HG03108 (cell line): ENCODE measurements at regions not wholly inside any gene's neighbourhood (a gene's known extent, or its start where the extent isn't known, plus 50 kb on each side); places are given as distances from the start of the nearest gene placed in this dataset.

Experiments
- ATAC-seq: cut with Tn5 transposase; IDR thresholded peaks from one replicate; pipeline ENCODE4 v1.9.1; 2021; ENCODE audit warnings: moderate library complexity; ENCODE audit not compliant: unreplicated experiment

- ATAC-seq = no peak
Observed at GRCh38 chr6:147855803-147856482, 347.5 kb downstream of the SAMD5 start.

GRCh38 chr6:147856687-147857086, 348.2 kb downstream of the SAMD5 start:
- ATAC-seq = no peak

- ATAC-seq = no peak
Observed at GRCh38 chr6:147858421-147858820, 349.9 kb downstream of the SAMD5 start.

- no peak for ATAC-seq
Observed at GRCh38 chr6:147859071-147859470, 350.6 kb downstream of the SAMD5 start.

- ATAC-seq = no peak
Observed at GRCh38 chr6:147861696-147862095, 353.2 kb downstream of the SAMD5 start.

- no peak for ATAC-seq
Observed at GRCh38 chr6:147867433-147868226, 359.1 kb downstream of the SAMD5 start.

GRCh38 chr6:147868427-147869190, 360.1 kb downstream of the SAMD5 start:
- no peak for ATAC-seq

GRCh38 chr6:147869201-147869600, 360.7 kb downstream of the SAMD5 start:
- ATAC-seq = no peak

GRCh38 chr6:147869869-147870268, 361.4 kb downstream of the SAMD5 start:
- ATAC-seq = no peak

- no peak for ATAC-seq
Observed at GRCh38 chr6:147870506-147871110, 362.1 kb downstream of the SAMD5 start.

- ATAC-seq = no peak
Observed at GRCh38 chr6:147872002-147872401, 363.5 kb downstream of the SAMD5 start.

GRCh38 chr6:147873816-147874215, 365.3 kb downstream of the SAMD5 start:
- no peak for ATAC-seq

GRCh38 chr6:147874322-147874721, 365.8 kb downstream of the SAMD5 start:
- no peak for ATAC-seq

- ATAC-seq = no peak
Observed at GRCh38 chr6:147879031-147879580, 370.6 kb downstream of the SAMD5 start.

- ATAC-seq = no peak
Observed at GRCh38 chr6:147881432-147881831, 372.9 kb downstream of the SAMD5 start.

GRCh38 chr6:147888374-147888773, 379.9 kb downstream of the SAMD5 start:
- no peak for ATAC-seq

GRCh38 chr6:147891671-147892070, 383.2 kb downstream of the SAMD5 start:
- ATAC-seq = no peak

GRCh38 chr6:147892476-147892875, 384.0 kb downstream of the SAMD5 start:
- no peak for ATAC-seq

- no peak for ATAC-seq
Observed at GRCh38 chr6:147895272-147895671, 386.8 kb downstream of the SAMD5 start.

GRCh38 chr6:147900247-147900830, 391.8 kb downstream of the SAMD5 start:
- ATAC-seq = no peak

- no peak for ATAC-seq
Observed at GRCh38 chr6:147903321-147903720, 394.8 kb downstream of the SAMD5 start.
